MM.1S (cell line): ENCODE measurements at regions not wholly inside any gene's neighbourhood (a gene's known extent, or its start where the extent isn't known, plus 50 kb on each side); places are given as distances from the start of the nearest gene placed in this dataset.

Source experiments
- EZH2 ChIP-seq: fragments of 300-600 bp; sonication (generic); optimal IDR thresholded peaks from 2 replicates; pipeline ENCODE3; 2017; ENCODE audit warnings: low read depth, mild to moderate bottlenecking, antibody characterized with exemption, low read length, mixed read lengths
- TF ChIP-seq, protein P1 (sequence below): fragments of 300-600 bp; sonication (generic); IDR thresholded peaks from 2 replicates; pipeline ENCODE4 v1.5.1; 2016; ENCODE audit warnings: antibody characterized with exemption, low read length, mixed read lengths

DNA sequence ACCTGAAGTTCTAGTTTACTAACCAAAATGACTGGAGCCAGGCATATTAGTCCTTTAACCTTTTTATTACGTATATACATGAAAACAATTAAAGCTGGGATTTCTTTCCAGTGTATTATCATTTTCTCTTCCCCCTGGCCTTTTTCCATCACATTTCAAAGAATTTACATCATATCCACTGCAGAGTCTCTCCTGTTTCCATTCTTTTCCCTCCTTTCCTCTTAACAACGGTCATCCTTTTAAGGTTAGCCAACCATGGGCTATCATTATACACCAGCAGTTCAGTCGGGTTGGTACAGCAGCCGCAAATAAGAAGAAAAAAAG lies 104.6 kb downstream of the TFAP2A start:
- TF ChIP-seq EZH2 = no peak
- TF ChIP-seq, protein P1, sequence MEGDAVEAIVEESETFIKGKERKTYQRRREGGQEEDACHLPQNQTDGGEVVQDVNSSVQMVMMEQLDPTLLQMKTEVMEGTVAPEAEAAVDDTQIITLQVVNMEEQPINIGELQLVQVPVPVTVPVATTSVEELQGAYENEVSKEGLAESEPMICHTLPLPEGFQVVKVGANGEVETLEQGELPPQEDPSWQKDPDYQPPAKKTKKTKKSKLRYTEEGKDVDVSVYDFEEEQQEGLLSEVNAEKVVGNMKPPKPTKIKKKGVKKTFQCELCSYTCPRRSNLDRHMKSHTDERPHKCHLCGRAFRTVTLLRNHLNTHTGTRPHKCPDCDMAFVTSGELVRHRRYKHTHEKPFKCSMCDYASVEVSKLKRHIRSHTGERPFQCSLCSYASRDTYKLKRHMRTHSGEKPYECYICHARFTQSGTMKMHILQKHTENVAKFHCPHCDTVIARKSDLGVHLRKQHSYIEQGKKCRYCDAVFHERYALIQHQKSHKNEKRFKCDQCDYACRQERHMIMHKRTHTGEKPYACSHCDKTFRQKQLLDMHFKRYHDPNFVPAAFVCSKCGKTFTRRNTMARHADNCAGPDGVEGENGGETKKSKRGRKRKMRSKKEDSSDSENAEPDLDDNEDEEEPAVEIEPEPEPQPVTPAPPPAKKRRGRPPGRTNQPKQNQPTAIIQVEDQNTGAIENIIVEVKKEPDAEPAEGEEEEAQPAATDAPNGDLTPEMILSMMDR = no peak
